Ascending aorta (tissue), 2 donors: ENCODE measurements at regions not wholly inside any gene's neighbourhood (a gene's known extent, or its start where the extent isn't known, plus 50 kb on each side); places are given as distances from the start of the nearest gene placed in this dataset.

Source experiments
- DNase-seq, 2 donors: peaks; one replicate each; pipeline ENCODE4 v3.0.0-alpha.2; 2019; ENCODE audit warnings: low spot score in 2 of 2
- H3K27ac ChIP-seq, 2 donors: fragments of 200-600 bp; sonication (generic); one replicate each; pipeline ENCODE4 v1.5.1; 2016 to 2017; ENCODE audit warnings: mild to moderate bottlenecking in 1 of 2
- H3K27me3 ChIP-seq: fragments of 200-600 bp; sonication (generic); one replicate; pipeline ENCODE4 v1.5.1; 2017
- H3K36me3 ChIP-seq, 2 donors: fragments of 200-600 bp; sonication (generic); one replicate each; pipeline ENCODE4 v1.5.1; 2016
- H3K4me1 ChIP-seq, 2 donors: fragments of 200-600 bp; sonication (generic); one replicate each; pipeline ENCODE4 v1.5.1; 2016 to 2017; ENCODE audit warnings: mild to moderate bottlenecking in 1 of 2
- H3K4me3 ChIP-seq, 2 donors: fragments of 200-600 bp; sonication (generic); one replicate each; pipeline ENCODE4 v1.5.1; 2016 to 2017; ENCODE audit warnings: mild to moderate bottlenecking in 1 of 2
- H3K9me3 ChIP-seq, 2 donors: fragments of 200-600 bp; sonication (generic); one replicate each; pipeline ENCODE4 v1.5.1; 2016
- CTCF ChIP-seq, 3 experiments: fragments of 200-600 bp in 2 of 3; fragments of 450-650 bp in 1 of 3; sonication (generic) in 2 of 3; IDR thresholded peaks; one replicate each; pipeline ENCODE4 v1.5.1; 2016 to 2019; ENCODE audit warnings: antibody characterized with exemption in 3 of 3, mild to moderate bottlenecking in 1 of 3, moderate library complexity in 1 of 3
- intact Hi-C: fragments of 100-400 bp; cut with DNase I; formaldehyde crosslinking; loops from one replicate; pipeline ENCODE4 v1.15.1; 2023

- Histone ChIP-seq H3K36me3 (no peaks in the 10 kb centered on the region), H3K4me3 (no peak overlapping the region), H3K4me1 (no peaks in the 10 kb centered on the region), H3K27me3 (no peaks in the 10 kb centered on the region), H3K27ac (no peak overlapping the region), H3K9me3 (no peaks in the 10 kb centered on the region)
- TF ChIP-seq CTCF (IDR thresholded peaks at IDR 0.05), result no peak
- DNase-seq, result no peak
- intact Hi-C loops, result no loop called here
Measured at GRCh38 chr1:224874775-224875174, 54.7 kb upstream of the DNAH14 start.

GRCh38 chr1:224879162-224879803, 50.2 kb upstream of the DNAH14 start:
- Histone ChIP-seq H3K4me3 (no peak overlapping the region), H3K9me3 (no peaks in the 10 kb centered on the region), H3K27ac (no peak overlapping the region), H3K4me1 (no peaks in the 10 kb centered on the region), H3K36me3 (no peaks in the 10 kb centered on the region), H3K27me3 (no peaks in the 10 kb centered on the region)
- TF ChIP-seq CTCF (IDR thresholded peaks at IDR 0.05), result no peak
- intact Hi-C loops, result no loop called here
- no peak for DNase-seq
